Activated CD4-positive, alpha-beta T cell treated with anti-CD3 and anti-CD28 coated beads, Interleukin-2, amount 10 ng/mL, durations not matched to agents 24 days and 14 days (primary cell): ENCODE measurements at regions not wholly inside any gene's neighbourhood (a gene's known extent, or its start where the extent isn't known, plus 50 kb on each side); places are given as distances from the start of the nearest gene placed in this dataset.
"Not testable (repeated sequence)": the region's sequence is repeated elsewhere in the genome, so short reads cannot be mapped to it uniquely, and the experiment has no call there.

ENCODE experiments used
- DNase-seq: peaks from one replicate; pipeline ENCODE4 v3.0.0; 2022
- H3K27ac Mint-ChIP-seq: one replicate; pipeline ENCODE4 v1.8.0; 2022; ENCODE audit warnings: mild to moderate bottlenecking, mixed read lengths
- H3K27me3 Mint-ChIP-seq: one replicate; pipeline ENCODE4 v1.8.0; 2022; ENCODE audit warnings: mixed read lengths
- H3K36me3 Mint-ChIP-seq: one replicate; pipeline ENCODE4 v1.8.0; 2022; ENCODE audit warnings: low read depth, mild to moderate bottlenecking, mixed read lengths
- H3K4me1 Mint-ChIP-seq: one replicate; pipeline ENCODE4 v1.8.0; 2021; ENCODE audit warnings: mixed read lengths
- H3K4me3 Mint-ChIP-seq: one replicate; pipeline ENCODE4 v1.8.0; 2022; ENCODE audit warnings: mild to moderate bottlenecking, moderate library complexity, mixed read lengths
- H3K9me3 Mint-ChIP-seq: one replicate; pipeline ENCODE4 v1.8.0; 2021; ENCODE audit warnings: mixed read lengths
- intact Hi-C: fragments of 100-400 bp; cut with micrococcal nuclease; formaldehyde crosslinking; loops from one replicate; pipeline ENCODE4 v1.15.1; 2023

DNA sequence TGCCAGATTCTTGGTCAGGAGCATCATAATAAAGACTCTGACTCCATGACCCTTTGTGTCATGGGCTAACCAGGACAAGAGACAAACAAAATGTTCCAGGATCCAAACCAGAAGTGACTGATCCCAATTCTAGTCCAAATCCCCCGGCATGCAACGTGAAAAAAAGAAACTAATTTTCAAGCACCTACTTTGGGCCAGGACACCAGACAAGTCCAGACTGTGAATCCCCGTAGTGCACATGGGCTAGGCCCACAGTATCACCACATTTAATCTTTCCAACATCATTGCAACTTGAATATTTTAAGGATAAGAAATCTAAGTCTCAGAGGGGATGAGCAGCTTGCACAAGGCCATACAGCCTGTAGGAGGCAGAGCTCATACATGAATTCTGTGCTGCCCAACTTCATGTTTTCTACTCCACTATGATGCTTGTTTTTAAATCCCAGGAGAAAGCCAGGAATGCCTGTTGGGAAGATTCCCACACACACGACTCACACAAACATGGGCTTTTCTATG lies 365.7 kb downstream of the NPIPA8 start:
- Mint-ChIP-seq H3K27me3 (no peaks in the 10 kb centered on the region), H3K36me3 (no peaks in the 10 kb centered on the region), H3K9me3 (no peaks in the 10 kb centered on the region), H3K4me3 (no peak overlapping the region), H3K4me1 (no peaks in the 10 kb centered on the region), H3K27ac (no peak overlapping the region)
- intact Hi-C loops: no loop called here
- DNase-seq: no peak

DNA sequence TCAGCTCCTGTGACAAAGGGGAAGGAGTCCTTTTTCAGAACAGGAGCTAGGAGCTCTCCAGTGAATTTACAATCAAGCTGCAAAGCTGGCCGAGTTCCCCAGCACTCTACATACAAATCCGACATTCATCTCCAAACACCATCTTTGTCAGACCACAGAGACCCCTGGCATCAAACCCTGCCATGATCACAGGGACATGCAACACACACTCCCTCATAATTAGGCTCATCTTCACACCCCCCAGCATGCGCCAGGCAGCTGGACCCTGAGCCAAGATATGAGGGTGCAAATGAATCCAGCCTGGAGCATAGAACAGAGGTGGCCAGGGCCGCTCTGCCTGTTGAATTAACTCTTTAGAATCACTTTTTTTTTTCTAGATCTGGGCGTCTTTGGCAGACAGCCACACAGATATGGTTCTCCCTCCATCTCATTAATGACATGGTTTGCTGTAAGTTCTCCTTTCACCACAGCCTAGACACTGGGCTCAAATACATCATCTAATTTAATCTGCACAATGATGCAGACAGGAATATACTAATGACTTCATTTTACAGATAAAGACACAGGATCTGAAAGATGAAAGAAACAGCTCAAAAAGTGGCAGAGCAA lies 366.3 kb downstream of the NPIPA8 start:
- Mint-ChIP-seq H3K4me3 (no peak overlapping the region), H3K4me1 (no peaks in the 10 kb centered on the region), H3K36me3 (no peaks in the 10 kb centered on the region), H3K27me3 (no peaks in the 10 kb centered on the region), H3K27ac (no peak overlapping the region), H3K9me3 (no peaks in the 10 kb centered on the region)
- no peak for DNase-seq
- intact Hi-C loops: no loop called here

DNA sequence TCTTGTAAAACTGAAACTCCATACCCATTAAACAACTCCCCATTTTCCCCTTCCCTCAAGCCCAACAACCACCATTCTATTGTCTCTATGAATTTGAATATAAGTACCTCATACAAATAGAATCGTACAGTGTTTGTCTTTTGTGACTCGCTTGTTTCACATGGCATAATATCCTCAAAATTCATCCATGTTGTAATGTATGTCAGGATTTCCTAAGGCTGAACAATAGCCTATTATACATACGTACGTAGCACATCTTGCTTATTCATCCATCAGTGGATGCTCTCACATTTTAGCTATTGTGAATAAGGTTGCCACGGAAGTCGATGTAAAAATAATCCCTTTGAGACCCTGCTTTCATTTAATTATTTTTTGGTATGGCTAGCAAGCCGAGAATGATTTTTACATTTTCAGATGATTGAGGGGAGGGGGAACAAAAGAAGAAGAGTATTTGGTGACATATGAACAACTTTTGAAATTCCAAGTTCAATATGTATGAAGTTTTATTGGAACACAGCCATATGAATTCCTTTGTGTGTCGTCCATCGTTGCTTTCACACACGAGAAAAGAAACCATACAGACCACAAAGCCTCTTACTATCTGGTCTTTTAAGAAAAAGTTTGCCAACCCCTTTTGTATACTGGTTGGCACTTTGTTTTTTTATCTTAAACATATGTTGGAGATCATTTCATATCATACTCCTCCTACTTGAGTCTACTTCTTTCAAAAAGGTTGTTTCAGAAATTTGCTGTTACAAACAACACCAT lies 371.2 kb downstream of the NPIPA8 start:
- peaks cover 7% of the 10 kb centered on the region for H3K9me3 Mint-ChIP-seq
- no peaks in the 10 kb centered on the region for H3K27me3 Mint-ChIP-seq
- H3K36me3 Mint-ChIP-seq: no peaks in the 10 kb centered on the region
- no peak overlapping the region for H3K4me3 Mint-ChIP-seq
- no peaks in the 10 kb centered on the region for H3K4me1 Mint-ChIP-seq
- intact Hi-C loops: no loop called here
- DNase-seq: no peak
- H3K27ac Mint-ChIP-seq: no peak overlapping the region

DNA sequence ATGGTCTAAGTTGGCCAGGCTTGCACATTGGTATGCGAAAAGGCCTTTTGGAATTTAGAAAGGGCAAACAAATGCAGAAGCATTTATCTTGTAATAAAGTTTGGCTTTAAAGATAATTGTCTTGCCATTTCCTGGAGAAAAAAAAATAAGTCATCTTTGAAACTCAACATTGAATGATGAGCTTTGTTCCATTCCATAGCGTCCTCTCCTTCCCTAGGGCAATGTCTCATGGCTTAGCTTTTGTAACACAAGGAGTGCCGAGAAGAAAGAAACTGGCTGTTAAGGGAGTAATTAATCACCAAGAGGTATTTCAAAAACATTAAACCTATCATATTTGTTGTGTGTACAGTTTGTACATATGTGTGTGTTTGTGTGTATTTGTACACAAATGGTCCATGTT lies 372.3 kb downstream of the NPIPA8 start:
- Mint-ChIP-seq H3K27me3 (no peaks in the 10 kb centered on the region), H3K36me3 (no peaks in the 10 kb centered on the region), H3K4me1 (no peaks in the 10 kb centered on the region), H3K4me3 (no peak overlapping the region), H3K9me3 (peaks cover 7% of the 10 kb centered on the region), H3K27ac (no peak overlapping the region)
- intact Hi-C loops: no loop called here
- no peak for DNase-seq

DNA sequence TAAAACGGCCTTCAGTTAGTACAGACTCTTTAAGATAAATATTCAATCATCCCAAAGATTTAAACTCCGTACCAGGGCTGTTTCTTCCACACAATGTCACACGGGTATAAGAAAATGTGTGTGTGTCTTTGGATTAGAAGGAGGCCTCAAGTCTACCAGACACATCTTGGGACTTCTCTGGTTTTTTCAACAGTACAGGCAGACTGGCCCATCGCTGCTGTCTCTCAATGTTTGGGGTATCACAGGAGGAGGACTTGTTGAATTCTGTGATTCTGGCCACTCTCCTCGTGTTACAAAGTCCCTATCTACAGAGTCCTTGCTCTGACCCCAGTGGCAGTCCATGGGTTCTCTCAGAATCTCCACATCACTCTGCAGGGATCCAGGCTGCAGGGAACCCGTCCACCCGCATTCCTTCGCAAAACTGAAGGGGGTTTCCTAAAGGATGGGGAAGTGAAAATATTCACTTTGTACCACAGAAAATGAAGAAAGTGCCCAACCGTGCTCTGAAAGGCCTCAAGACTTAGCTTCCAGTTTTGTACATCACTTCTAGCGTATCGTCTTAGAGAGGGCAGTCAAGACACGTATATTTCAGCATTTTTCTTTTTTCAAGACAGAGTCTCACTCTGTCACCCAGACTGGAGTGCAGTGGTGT lies 373.2 kb downstream of the NPIPA8 start:
- Mint-ChIP-seq H3K27ac (no peak overlapping the region), H3K4me1 (no peaks in the 10 kb centered on the region), H3K27me3 (no peaks in the 10 kb centered on the region), H3K9me3 (peaks cover 7% of the 10 kb centered on the region), H3K36me3 (no peaks in the 10 kb centered on the region), H3K4me3 (no peak overlapping the region)
- no peak for DNase-seq
- intact Hi-C loops: no loop called here

DNA sequence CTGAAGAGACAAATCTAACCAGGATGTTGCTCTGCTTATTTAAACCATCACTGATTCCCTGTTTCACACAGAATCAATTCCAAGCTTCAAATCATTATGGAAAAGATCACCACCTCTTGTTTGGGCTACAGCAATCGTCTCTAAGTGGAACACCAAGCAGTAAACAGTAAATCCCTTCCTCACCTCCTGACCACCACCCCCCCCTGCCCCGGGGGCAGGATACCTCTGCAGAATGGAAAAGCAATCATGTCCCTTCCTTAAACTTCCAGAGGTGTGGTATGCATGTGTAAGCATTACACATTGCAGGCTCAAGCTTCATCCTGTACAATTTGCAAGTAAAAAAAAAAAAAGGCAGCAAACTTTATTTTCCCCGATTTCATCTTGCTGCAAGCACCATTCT lies 373.8 kb downstream of the NPIPA8 start:
- Mint-ChIP-seq H3K27me3 (no peaks in the 10 kb centered on the region), H3K4me3 (no peak overlapping the region), H3K9me3 (peaks cover 7% of the 10 kb centered on the region), H3K4me1 (no peaks in the 10 kb centered on the region), H3K36me3 (no peaks in the 10 kb centered on the region), H3K27ac (no peak overlapping the region)
- intact Hi-C loops: no loop called here
- no peak for DNase-seq

DNA sequence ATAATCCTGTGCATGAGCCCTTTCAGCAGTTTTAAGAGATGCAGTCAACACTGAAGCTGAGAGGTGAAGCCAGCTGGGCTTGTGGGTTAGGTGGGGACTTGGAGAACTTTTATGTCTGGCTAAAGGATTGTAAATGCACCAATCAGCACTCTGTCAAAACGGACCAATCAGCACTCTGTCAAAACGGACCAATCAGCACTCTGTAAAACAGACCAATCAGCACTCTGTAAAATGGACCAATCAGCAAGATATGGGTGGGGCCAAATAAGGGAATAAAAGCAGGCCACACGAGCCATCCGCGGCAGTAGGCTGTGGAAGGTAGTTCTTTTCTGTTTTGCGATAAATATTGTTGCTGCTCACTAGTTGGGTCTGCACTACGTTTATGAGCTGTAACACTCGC lies 374.7 kb downstream of the NPIPA8 start:
- DNase-seq, H3K4me3 Mint-ChIP-seq, intact Hi-C loops, H3K36me3 Mint-ChIP-seq, H3K27ac Mint-ChIP-seq, H3K27me3 Mint-ChIP-seq, H3K4me1 Mint-ChIP-seq, H3K9me3 Mint-ChIP-seq: not testable (repeated sequence)

DNA sequence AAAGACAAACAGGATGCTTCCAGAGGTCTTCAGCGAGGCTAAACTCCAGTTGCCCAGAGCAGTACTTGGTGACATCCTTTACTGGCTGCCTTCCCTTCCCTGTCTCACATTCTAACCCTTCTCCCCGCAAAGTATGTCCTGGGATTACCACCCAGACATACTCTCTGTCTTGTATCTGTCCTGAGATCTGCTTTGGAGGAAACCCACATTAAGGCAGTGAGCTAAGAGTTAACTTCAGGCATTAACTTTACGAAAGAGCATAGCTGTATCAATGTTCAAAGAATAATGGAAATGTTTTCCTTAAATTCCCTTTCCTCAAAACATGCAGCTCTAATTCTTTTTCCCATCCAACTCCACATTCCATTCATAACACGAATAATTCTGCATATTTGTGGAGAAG lies 385.2 kb downstream of the NPIPA8 start:
- H3K27ac Mint-ChIP-seq: no peak overlapping the region
- no peak for DNase-seq
- intact Hi-C loops: no loop called here
- H3K4me3 Mint-ChIP-seq: no peak overlapping the region
- peaks cover 3% of the 10 kb centered on the region for H3K9me3 Mint-ChIP-seq
- peaks cover 36% of the 10 kb centered on the region for H3K27me3 Mint-ChIP-seq
- peaks cover 4% of the 10 kb centered on the region for H3K4me1 Mint-ChIP-seq
- no peaks in the 10 kb centered on the region for H3K36me3 Mint-ChIP-seq

DNA sequence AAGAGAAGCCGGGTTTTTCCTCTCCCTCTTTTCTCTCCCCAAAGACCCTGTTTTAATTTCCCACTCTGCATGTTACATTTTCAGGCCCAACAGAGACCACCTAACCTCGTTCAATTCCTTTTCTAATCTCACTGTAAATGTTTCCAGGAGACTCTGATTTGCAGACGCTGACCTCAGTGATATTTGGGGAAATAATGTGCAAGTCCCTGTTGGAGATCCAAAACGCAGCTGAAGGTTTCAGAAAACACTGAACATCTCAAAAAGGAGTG lies 386.6 kb downstream of the NPIPA8 start:
- DNase-seq: no peak

DNA sequence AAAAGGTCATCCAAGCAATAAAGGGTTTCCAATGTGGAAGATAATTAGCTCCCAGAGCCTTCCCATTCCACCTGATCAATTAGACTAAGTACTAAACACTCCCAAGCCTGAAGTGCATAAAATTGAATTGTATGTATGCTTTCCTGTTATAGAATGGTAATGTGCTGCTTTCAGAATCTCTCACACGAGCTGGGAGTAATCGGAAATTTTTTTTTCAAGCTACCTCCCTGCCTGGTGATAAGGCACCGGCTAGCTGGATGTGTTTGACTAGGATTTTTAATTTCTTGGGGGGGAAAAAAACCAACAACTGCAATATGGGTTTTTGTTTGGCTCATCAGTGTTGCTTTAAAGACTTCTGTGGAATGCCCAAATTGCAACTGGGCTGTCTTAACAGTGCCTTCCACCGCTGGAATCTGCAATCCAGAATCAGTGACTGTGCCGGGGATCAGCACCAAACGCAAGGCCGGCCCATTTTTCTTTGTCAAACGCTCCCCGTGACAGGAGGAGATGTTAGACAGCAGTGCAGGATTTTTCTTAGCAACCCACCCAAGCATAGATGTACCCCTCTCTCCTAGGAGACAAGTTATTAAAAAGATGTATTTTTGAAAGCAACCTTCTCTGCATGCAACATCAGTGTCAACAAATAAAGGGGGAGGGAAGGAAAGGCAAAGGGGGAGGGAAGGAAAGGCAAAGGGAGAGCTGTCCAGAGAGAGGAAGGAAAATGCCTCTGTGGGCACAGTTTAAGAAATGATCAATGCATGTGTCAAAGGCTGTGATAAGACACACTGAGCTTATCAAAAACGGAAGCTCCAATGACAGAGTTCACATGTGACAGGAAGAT lies 387.2 kb downstream of the NPIPA8 start:
- no peak for DNase-seq
- Mint-ChIP-seq H3K4me3 (no peak overlapping the region), H3K4me1 (peaks cover 4% of the 10 kb centered on the region), H3K36me3 (no peaks in the 10 kb centered on the region), H3K27me3 (peaks cover 42% of the 10 kb centered on the region), H3K27ac (no peak overlapping the region), H3K9me3 (peaks cover 3% of the 10 kb centered on the region)
- intact Hi-C loops: no loop called here

More for the DNA sequence above, 386.6 kb downstream of the NPIPA8 start:
- peaks cover 4% of the 10 kb centered on the region for H3K4me1 Mint-ChIP-seq
- peaks cover 42% of the 10 kb centered on the region for H3K27me3 Mint-ChIP-seq
- no peak overlapping the region for H3K27ac Mint-ChIP-seq
- intact Hi-C loops: no loop called here
- no peak overlapping the region for H3K4me3 Mint-ChIP-seq
- H3K9me3 Mint-ChIP-seq: peaks cover 3% of the 10 kb centered on the region
- no peaks in the 10 kb centered on the region for H3K36me3 Mint-ChIP-seq

DNA sequence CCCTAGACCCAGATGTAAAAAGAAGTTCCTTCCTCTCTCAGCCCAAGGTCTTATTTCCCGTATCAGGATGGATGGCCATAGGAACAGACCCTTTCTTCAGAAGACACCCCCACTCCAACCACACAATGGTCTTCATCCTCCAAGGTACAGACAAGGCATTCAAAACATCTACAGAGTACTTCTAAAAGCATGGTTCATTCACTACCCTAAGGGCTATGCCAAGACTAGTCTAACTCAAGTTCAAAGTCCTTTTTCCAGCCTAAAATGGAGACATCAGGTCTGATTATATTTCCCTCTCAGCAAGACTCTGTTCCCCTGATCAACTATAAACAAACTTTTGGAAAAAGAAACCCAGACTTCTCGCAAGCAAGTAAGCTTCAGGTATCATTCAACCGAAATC lies 388.9 kb downstream of the NPIPA8 start:
- Mint-ChIP-seq H3K27ac (no peak overlapping the region), H3K27me3 (peaks cover 46% of the 10 kb centered on the region), H3K4me1 (peaks cover 4% of the 10 kb centered on the region), H3K4me3 (no peak overlapping the region), H3K9me3 (peaks cover 8% of the 10 kb centered on the region), H3K36me3 (no peaks in the 10 kb centered on the region)
- DNase-seq: no peak
- intact Hi-C loops: no loop called here

DNA sequence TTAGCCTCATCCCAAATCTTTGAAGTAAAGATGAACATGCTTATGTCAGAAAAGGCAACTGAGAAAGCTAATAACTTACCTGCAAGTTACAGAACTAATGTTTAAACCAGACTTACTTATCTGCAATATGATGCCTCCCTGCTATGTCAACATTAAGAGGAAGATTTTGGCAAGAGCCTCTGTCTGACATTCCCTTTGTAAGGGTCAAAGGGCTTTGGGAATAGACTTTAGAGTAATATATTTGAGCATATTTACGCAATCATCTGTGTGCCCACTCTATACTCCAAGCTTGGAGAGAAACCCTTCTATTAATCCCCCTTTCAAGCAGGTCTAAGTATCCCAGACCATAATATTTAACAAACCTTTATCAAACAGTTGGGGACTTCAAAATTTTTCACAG lies 389.4 kb downstream of the NPIPA8 start:
- DNase-seq: no peak
- H3K27me3 Mint-ChIP-seq: peaks cover 46% of the 10 kb centered on the region
- no peak overlapping the region for H3K27ac Mint-ChIP-seq
- intact Hi-C loops: no loop called here
- peaks cover 4% of the 10 kb centered on the region for H3K4me1 Mint-ChIP-seq
- H3K9me3 Mint-ChIP-seq: peaks cover 8% of the 10 kb centered on the region
- no peaks in the 10 kb centered on the region for H3K36me3 Mint-ChIP-seq
- H3K4me3 Mint-ChIP-seq: no peak overlapping the region

DNA sequence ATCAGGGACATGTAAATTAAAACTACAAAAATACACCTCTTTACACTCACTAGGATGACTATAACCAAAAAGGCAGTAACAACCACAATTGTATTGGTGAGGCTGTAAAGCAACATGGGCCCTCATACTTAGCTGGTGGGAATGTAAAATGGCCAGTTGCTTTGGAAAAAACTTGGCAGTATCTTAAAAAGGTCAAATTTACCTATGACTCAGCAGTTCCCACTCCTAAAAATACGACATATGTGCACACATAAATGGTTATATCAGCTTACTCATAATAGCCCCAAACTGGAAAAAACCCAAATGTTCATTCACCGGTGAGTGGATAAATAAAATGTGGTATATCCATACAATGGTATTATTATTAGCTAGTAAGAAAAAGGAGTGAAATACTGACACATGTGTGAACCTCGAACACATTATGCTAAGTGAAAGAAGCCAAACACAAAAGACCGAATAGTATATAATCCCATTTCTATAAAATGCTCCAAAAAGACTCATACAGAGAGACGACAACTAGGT lies 391.4 kb downstream of the NPIPA8 start:
- H3K27ac Mint-ChIP-seq: no peak overlapping the region
- no peak for DNase-seq
- peaks cover 39% of the 10 kb centered on the region for H3K27me3 Mint-ChIP-seq
- H3K4me3 Mint-ChIP-seq: no peak overlapping the region
- peaks cover 4% of the 10 kb centered on the region for H3K4me1 Mint-ChIP-seq
- peaks cover 5% of the 10 kb centered on the region for H3K9me3 Mint-ChIP-seq
- H3K36me3 Mint-ChIP-seq: no peaks in the 10 kb centered on the region
- intact Hi-C loops: no loop called here

DNA sequence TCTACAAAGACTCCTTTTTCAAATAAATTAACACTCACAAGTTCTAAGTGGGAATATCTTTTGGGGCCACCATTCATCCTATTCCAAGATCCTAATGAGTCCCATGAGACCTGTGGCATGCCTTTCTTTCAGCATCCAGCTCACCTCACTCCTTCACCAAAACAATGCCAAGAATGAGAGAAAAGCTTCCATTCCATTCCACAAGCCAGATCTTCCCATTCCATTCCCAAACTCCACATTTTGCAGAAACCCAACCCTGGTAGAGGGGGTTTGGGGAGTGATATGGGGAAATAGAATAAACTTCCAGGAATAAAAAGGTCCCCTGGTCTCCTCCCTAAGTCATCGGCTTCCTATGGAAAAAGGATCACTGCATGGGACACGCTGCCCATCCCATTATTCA lies 392.2 kb downstream of the NPIPA8 start:
- no peak overlapping the region for H3K4me3 Mint-ChIP-seq
- no peaks in the 10 kb centered on the region for H3K36me3 Mint-ChIP-seq
- H3K4me1 Mint-ChIP-seq: peaks cover 5% of the 10 kb centered on the region
- H3K9me3 Mint-ChIP-seq: peaks cover 5% of the 10 kb centered on the region
- no peak for DNase-seq
- H3K27ac Mint-ChIP-seq: no peak overlapping the region
- H3K27me3 Mint-ChIP-seq: peaks cover 31% of the 10 kb centered on the region
- intact Hi-C loops: no loop called here
